Bronchial epithelial cell (primary cell): ENCODE measurements at regions not wholly inside any gene's neighbourhood (a gene's known extent, or its start where the extent isn't known, plus 50 kb on each side); places are given as distances from the start of the nearest gene placed in this dataset.

Source experiments
- DNase-seq: peaks from one replicate; pipeline ENCODE4 v3.0.0-alpha.2; 2010; ENCODE audit warnings: low read depth
- FAIRE-seq: peaks from 2 replicates; lab custom pipeline; 2011; peaks lifted over from hg19 to GRCh38; lab: Jason Lieb, UNC
- H3K27me3 ChIP-seq: 2 replicates; pipeline ENCODE4 v1.5.1; 2011; ENCODE audit warnings: low read length; ENCODE audit not compliant: control insufficient read depth, insufficient read depth
- H3K36me3 ChIP-seq: 2 replicates; pipeline ENCODE4 v1.5.1; 2011; ENCODE audit warnings: low read length; ENCODE audit not compliant: control insufficient read depth, insufficient read depth
- H3K4me3 ChIP-seq: 2 replicates; pipeline ENCODE4 v1.5.1; 2011; ENCODE audit warnings: mild to moderate bottlenecking, low read depth, low read length, control low read depth
- TF ChIP-seq, protein P1 (sequence below): IDR thresholded peaks from 2 replicates; pipeline ENCODE4 v1.5.1; 2011; ENCODE audit warnings: mild to moderate bottlenecking, moderate library complexity, low read length, control low read depth, inconsistent platforms; ENCODE audit not compliant: insufficient read depth, severe bottlenecking

DNA sequence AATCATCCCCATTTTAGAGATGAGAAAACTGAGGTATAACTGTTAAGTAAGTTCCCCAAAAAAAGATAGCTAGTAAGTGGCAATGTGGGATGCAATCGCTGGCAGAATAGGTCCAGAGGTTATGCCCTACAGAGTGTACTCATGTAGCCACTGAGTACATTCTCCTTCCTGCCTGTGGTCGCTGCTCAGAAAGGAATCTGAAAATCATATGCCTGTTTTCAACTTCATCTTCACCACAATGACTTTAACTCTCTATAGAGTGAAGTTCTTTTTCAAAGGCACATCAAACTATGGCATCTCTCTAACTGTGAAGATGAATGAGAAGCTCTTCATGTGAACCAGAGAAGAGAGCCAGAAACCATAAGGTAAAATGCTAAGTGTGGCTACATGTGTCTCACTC lies 162.2 kb upstream of the SLC25A13 start:
- DNase-seq: no peak
- no peaks in the 10 kb centered on the region for H3K36me3 ChIP-seq
- no peak overlapping the region for H3K4me3 ChIP-seq
- no peak for FAIRE-seq
- TF ChIP-seq, protein P1, sequence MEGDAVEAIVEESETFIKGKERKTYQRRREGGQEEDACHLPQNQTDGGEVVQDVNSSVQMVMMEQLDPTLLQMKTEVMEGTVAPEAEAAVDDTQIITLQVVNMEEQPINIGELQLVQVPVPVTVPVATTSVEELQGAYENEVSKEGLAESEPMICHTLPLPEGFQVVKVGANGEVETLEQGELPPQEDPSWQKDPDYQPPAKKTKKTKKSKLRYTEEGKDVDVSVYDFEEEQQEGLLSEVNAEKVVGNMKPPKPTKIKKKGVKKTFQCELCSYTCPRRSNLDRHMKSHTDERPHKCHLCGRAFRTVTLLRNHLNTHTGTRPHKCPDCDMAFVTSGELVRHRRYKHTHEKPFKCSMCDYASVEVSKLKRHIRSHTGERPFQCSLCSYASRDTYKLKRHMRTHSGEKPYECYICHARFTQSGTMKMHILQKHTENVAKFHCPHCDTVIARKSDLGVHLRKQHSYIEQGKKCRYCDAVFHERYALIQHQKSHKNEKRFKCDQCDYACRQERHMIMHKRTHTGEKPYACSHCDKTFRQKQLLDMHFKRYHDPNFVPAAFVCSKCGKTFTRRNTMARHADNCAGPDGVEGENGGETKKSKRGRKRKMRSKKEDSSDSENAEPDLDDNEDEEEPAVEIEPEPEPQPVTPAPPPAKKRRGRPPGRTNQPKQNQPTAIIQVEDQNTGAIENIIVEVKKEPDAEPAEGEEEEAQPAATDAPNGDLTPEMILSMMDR: no peak
- H3K27me3 ChIP-seq: no peaks in the 10 kb centered on the region

DNA sequence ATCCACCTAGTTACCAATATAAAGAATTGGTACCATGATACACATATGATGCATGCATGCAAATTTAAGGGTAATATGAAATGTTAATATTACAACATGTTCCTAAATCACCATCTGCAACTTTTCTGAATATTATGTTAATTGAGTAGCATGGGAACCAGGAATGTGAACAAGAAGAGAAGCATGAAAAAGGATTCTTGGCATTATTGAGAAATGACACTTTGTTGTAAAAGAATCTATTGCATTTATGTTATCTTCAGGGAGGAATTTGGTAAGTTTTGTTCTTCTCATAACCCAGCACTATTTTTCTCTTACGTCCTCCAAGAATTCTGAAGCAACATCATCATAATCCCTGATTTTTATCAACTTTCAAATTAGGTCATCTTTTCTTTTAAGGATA lies 159.9 kb upstream of the SLC25A13 start:
- no peaks in the 10 kb centered on the region for H3K36me3 ChIP-seq
- DNase-seq: no peak
- H3K4me3 ChIP-seq: no peak overlapping the region
- FAIRE-seq: no peak
- TF ChIP-seq, protein P1: no peak
- no peaks in the 10 kb centered on the region for H3K27me3 ChIP-seq

DNA sequence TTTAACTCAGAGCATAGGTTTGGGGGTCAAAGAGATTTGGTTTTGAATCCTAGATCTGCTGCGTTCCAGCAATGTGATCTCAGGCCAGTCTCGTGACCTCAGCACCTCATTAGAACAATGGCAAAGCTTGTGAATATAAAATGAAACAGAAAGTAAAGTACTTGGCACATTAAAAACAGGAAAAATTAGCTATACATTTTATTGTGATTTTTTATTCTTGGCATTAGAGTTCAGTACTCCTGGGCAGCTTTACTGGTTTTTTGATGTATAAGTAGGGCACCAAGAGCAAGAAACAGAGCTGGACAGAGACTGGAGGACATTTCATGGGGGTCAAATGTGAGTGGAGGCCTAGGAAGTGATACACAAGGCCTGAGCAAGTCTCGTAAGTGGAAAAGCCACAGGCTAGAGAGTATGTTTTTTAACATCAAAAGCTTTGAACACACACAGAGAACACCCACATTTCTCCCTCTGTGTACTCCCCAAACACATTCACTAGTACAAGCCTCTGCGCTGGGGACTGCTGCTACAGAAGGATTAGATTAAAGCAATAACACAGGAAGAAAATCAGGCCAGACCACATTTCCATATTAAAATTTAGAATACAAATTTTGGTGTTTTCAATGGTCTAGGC lies 157.2 kb upstream of the SLC25A13 start:
- DNase-seq (no peak), FAIRE-seq (no peak)
- TF ChIP-seq, protein P1: no peak
- H3K4me3 ChIP-seq: no peak overlapping the region
- peaks cover 2% of the 10 kb centered on the region for H3K27me3 ChIP-seq
- H3K36me3 ChIP-seq: no peaks in the 10 kb centered on the region

DNA sequence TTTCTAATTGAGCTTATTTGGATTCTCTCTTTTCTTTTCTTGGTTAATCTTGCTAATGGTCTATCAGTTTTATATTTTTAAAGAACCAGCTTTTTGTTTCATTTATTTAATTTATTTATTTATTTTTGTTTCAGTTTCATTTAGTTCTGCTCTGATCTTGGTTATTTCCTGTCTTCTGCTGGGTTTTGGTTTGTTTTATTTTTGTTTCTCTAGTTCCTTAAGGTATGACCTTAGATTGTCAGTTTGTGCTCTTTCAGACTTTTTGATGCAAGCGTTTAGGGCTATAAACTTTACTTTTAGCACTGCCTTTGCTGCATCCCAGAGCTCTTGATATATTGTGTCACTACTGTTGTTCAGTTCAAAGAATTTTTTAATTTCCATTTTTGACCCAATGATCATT lies 149.7 kb upstream of the SLC25A13 start:
- DNase-seq: no peak
- FAIRE-seq: no peak
- TF ChIP-seq, protein P1: no peak
- H3K4me3 ChIP-seq: no peak overlapping the region
- peaks cover 2% of the 10 kb centered on the region for H3K27me3 ChIP-seq
- H3K36me3 ChIP-seq: no peaks in the 10 kb centered on the region

DNA sequence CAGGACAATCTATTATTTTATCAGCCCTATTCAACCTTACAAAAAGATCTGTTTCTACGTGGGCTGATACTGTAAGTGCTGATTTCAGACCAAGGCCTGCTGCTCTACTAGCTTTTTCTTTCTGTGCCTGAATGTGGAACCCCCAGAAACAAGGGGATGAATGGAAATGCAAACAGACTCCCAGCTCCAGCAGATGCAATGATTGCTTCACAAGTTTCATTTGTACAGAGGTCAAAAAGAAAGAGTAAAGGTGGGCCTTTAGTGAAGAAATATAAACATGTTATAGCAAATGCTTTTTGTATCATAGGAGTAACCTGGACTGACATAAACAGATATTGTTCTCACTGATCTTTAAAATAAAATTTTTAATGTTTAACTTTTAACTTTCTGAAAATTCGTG lies 130.2 kb upstream of the SLC25A13 start:
- Histone ChIP-seq H3K36me3 (no peaks in the 10 kb centered on the region), H3K27me3 (no peaks in the 10 kb centered on the region), H3K4me3 (no peak overlapping the region)
- no peak for FAIRE-seq
- TF ChIP-seq, protein P1: no peak
- DNase-seq: no peak

DNA sequence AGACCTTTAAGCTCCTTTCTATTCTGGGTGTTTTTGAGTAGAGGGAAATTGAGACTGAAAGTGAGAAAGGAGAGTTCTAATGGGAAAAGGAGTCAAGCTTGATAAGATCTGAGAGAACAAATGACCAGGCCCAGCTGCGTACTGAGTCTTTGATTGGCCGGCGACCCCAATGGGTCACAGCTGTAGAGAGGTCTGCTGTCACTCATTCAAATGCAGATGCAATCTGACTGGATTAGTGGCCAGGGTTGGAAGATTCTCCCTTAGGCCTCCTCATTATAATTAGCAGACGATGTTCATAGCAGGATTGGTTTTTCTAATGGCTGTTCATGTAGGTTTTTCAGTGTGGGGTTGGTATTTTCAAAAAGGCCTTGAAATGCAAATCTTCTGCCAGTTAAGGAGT lies 127.2 kb upstream of the SLC25A13 start:
- FAIRE-seq: no peak
- peaks cover 2% of the 10 kb centered on the region for H3K27me3 ChIP-seq
- DNase-seq: no peak
- TF ChIP-seq, protein P1: no peak
- no peaks in the 10 kb centered on the region for H3K36me3 ChIP-seq
- H3K4me3 ChIP-seq: no peak overlapping the region
